GM06990 (cell line): ENCODE measurements at regions not wholly inside any gene's neighbourhood (a gene's known extent, or its start where the extent isn't known, plus 50 kb on each side); places are given as distances from the start of the nearest gene placed in this dataset.

Experiments
- DNase-seq: peaks from one replicate; pipeline ENCODE4 v3.0.0-alpha.2; 2011; ENCODE audit not compliant: insufficient read length; ENCODE audit errors: extremely low read depth
- H3K27me3 ChIP-seq: replicated peaks from 2 replicates; pipeline ENCODE4 v1.6.0; 2011; ENCODE audit warnings: low read length; ENCODE audit not compliant: control insufficient read depth, insufficient read depth
- H3K36me3 ChIP-seq: 2 replicates; pipeline ENCODE4 v1.5.1; 2011; ENCODE audit warnings: low read length; ENCODE audit not compliant: control insufficient read depth, insufficient read depth
- H3K4me3 ChIP-seq: replicated peaks from 2 replicates; pipeline ENCODE4 v1.5.1; 2011; ENCODE audit warnings: low read depth, mild to moderate bottlenecking, control low read depth, low read length
- CTCF ChIP-seq: IDR thresholded peaks from 2 replicates; pipeline ENCODE4 v1.5.1; 2011; ENCODE audit warnings: low read length, control low read depth, mild to moderate bottlenecking, inconsistent platforms; ENCODE audit not compliant: insufficient read depth, poor library complexity, severe bottlenecking

GRCh38 chrX:147738265-147738664 lies 173.5 kb upstream of the FMR1 start:
- H3K27me3 ChIP-seq = no peaks in the 10 kb centered on the region
- TF ChIP-seq CTCF = no peak
- no peak for DNase-seq
- H3K4me3 ChIP-seq = no peak overlapping the region
- H3K36me3 ChIP-seq = no peaks in the 10 kb centered on the region

GRCh38 chrX:147739196-147739595 lies 172.5 kb upstream of the FMR1 start:
- H3K36me3 ChIP-seq = no peaks in the 10 kb centered on the region
- TF ChIP-seq CTCF = no peak
- H3K27me3 ChIP-seq = no peaks in the 10 kb centered on the region
- no peak for DNase-seq
- no peak overlapping the region for H3K4me3 ChIP-seq

- Histone ChIP-seq H3K36me3 (no peaks in the 10 kb centered on the region), H3K27me3 (no peaks in the 10 kb centered on the region), H3K4me3 (no peak overlapping the region)
- TF ChIP-seq CTCF = no peak
- DNase-seq = no peak
Observed at GRCh38 chrX:147741776-147742175, 169.9 kb upstream of the FMR1 start.

GRCh38 chrX:147749308-147749707 lies 162.4 kb upstream of the FMR1 start:
- no peaks in the 10 kb centered on the region for H3K27me3 ChIP-seq

GRCh38 chrX:147757750-147758149 lies 154.0 kb upstream of the FMR1 start:
- H3K27me3 ChIP-seq = no peaks in the 10 kb centered on the region
- no peak for DNase-seq
- H3K4me3 ChIP-seq = no peak overlapping the region
- no peaks in the 10 kb centered on the region for H3K36me3 ChIP-seq
- TF ChIP-seq CTCF = no peak

More at GRCh38 chrX:147749308-147749707, 162.4 kb upstream of the FMR1 start:
- DNase-seq = no peak
- Histone ChIP-seq H3K4me3 (no peak overlapping the region), H3K36me3 (no peaks in the 10 kb centered on the region)
- TF ChIP-seq CTCF = no peak

GRCh38 chrX:147763131-147763530 lies 148.6 kb upstream of the FMR1 start:
- Histone ChIP-seq H3K36me3 (no peaks in the 10 kb centered on the region), H3K4me3 (no peak overlapping the region), H3K27me3 (no peaks in the 10 kb centered on the region)
- DNase-seq = no peak
- no peak for TF ChIP-seq CTCF
